Anterior cingulate cortex (tissue), 58 donors: ENCODE measurements at regions not wholly inside any gene's neighbourhood (a gene's known extent, or its start where the extent isn't known, plus 50 kb on each side); places are given as distances from the start of the nearest gene placed in this dataset.

Experiments used
- DNase-seq, 58 donors: peaks; one replicate each; lab custom pipeline; 2025; lab: John Stamatoyannopoulos, UW

- DNase-seq, result no peak
Observed at GRCh38 chr13:87868731-87869130, 197.6 kb downstream of the SLITRK5 start.

DNA sequence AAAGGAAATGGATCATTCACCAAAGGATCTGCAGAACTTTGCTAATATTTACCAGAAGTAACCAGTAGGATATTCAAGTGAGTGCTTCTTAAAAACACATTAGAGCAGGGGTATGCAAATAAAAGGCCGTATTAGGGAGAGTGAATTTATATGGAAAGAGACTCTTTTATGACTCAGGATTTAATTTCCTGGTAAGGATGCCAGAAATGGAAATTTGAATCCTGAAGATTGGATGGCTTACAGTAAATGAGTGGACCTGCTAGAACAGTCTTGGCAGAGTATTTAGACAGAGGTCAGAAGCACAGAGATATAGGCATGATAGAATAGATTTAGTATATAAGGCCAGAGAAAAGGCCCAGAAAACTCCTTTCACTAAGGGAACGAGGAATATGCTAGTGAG lies 201.6 kb downstream of the SLITRK5 start:
- DNase-seq, result no peak

DNA sequence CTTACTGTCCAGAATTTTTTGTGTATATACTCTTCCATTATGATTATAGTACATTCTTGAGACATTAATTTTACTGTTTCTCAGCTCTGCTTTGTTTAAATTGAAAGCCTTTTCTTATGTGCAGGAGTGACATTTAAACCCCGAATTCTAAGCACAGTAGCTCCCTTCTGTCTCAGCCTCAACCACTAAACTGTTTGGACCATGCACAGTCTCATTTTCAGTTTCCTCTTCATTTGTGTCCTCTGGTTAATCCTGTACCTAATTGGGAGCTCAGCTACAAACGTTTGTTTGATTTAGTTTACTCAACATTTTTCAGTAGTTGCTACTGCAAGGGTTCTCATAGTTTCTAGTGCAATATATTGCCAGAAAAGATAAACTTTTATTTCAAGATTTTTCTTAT lies 206.3 kb downstream of the SLITRK5 start:
- no peak for DNase-seq

GRCh38 chr13:87878706-87879105 lies 207.5 kb downstream of the SLITRK5 start:
- no peak for DNase-seq

GRCh38 chr13:87884884-87885283 lies 213.7 kb downstream of the SLITRK5 start:
- peak in 8 of 58 donors; percentile 1 to 26 (median 3) for DNase-seq

DNA sequence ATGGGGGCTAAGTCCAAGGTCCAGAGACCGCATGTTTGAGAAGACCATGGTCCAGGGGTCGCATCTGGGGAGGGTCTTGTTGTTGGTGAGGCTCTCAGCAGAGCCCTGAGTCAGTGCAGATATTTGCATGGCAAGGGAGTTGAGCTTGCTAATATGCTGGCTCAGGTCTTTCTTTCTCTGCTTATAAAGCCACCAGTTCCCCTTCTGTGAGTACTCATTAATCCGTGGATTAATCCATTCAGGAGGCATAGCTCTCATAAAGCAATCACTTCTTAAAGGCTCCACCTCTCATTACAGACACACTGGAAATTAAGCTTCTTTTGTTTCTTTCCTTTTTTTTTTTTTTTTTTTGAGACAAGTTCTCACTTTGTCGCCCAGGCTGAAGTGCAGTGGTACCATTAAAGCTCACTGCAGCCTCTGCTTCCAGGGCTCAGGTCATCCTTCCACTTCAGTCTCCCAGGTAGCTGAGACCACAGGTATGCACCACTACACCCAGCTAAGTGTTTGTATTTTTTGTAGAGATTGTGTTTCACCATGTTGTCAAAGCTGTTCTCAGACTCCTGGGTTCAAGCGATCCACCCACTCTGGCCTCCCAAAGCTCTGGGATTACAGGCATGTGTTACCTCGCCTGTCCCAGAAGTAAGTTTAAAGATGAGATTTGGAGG lies 216.4 kb downstream of the SLITRK5 start:
- DNase-seq, result no peak

DNA sequence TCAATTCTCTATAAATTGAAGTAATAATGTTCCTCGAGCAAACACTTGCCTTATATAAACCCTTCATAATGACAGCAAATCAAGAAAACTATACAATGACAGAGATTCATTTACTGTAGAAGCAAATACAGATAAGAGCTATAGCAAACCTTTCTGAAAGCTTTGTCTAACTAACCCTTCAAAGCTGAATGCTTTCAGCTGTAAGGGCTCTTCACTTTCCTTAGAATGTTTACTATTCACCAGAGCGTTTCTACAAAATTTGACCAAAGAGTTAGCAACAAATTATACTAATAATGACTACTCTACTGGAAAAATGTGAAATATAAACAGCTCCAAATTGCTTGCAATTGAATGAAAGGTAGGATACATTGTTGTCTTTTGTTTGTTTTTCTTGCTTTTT lies 218.1 kb downstream of the SLITRK5 start:
- DNase-seq, result no peak

DNA sequence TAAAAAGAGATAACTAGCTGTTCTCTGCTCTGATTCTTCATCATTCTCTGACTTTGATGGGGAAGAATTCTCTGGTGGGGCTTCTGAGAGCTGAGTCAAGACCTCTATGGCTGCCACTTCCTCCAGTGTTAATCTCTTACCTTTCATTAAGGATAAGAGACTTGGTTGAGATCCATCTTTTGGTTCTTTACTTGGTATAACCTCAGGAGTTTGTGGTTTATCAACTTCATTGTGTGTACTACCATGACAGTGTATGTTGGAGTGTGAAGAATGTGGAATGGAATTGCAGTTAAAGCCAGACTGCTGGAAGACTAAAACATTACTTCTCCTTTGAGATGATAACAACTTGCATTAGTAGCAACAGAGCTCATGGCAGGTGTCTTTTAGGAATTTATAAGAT lies 222.0 kb downstream of the SLITRK5 start:
- DNase-seq, result no peak

DNA sequence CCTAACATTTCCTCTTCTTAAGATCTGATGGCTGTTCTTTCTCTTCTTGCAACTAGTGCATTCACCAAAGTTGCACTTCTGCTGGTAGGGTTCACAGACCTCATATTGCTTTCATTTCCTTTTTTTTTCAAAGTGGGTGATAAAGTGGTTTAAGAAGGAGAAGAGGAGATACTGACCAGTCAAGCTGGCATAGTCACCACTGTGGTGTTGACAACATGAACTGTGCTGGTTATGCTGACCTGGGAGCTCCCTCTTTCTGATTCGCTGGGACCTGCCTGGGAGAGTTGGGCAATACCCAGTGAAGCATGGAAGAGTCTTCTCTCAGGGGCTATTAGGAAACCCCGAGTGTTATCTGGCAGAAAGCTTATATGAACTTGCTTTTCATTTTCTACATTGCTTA lies 222.9 kb downstream of the SLITRK5 start:
- no peak for DNase-seq

- no peak for DNase-seq
Observed at GRCh38 chr13:87903553-87903952, 232.4 kb downstream of the SLITRK5 start.

GRCh38 chr13:87906411-87906810 lies 235.2 kb downstream of the SLITRK5 start:
- DNase-seq, result no peak

DNA sequence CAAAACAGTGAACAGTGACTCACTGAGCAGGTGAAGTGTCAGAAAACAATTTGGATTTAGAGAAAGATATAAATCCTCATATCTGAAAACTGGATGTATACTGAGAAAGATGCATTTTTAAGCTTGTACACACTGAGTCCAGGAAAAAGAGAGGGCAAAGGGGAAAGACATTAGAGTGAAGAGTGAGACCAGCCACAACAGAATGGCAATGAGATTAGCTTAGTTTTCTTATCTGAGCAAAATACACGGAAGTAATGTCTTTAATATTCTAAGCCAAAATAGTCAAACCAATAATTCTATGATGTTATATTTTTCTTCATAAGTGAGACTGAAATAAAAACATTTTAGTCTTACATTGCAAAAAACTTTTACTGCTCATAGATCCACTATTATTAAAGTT lies 236.0 kb downstream of the SLITRK5 start:
- DNase-seq, result no peak

GRCh38 chr13:87919956-87920355 lies 248.8 kb downstream of the SLITRK5 start:
- DNase-seq, result no peak

GRCh38 chr13:87923753-87924152 lies 252.6 kb downstream of the SLITRK5 start:
- DNase-seq, result no peak

GRCh38 chr13:87925006-87925405 lies 253.8 kb downstream of the SLITRK5 start:
- DNase-seq, result no peak

- DNase-seq, result no peak
Observed at GRCh38 chr13:87940776-87941175, 269.6 kb downstream of the SLITRK5 start.

- no peak for DNase-seq
Observed at GRCh38 chr13:87941226-87941625, 270.1 kb downstream of the SLITRK5 start.

GRCh38 chr13:87942205-87942604 lies 271.0 kb downstream of the SLITRK5 start:
- no peak for DNase-seq

DNA sequence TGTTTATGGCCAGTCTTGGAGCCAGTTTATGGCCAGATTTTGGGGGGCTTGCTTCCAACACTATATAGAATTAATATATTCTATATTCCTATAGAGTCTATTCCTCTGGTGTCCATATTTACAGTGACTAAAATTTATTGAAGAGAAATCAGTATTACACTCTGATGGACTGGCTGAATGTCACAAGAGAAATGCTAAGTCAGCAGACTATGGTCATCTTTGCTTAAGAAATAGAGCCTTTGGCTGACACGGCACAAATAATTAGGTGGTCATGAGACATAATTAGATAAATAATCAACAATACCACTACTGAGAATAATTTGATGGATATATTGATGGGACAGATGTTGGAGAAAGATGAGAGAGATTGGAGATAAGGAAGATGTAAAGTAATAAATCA lies 272.9 kb downstream of the SLITRK5 start:
- no peak for DNase-seq

GRCh38 chr13:87952377-87952776 lies 281.2 kb downstream of the SLITRK5 start:
- DNase-seq, result no peak

DNA sequence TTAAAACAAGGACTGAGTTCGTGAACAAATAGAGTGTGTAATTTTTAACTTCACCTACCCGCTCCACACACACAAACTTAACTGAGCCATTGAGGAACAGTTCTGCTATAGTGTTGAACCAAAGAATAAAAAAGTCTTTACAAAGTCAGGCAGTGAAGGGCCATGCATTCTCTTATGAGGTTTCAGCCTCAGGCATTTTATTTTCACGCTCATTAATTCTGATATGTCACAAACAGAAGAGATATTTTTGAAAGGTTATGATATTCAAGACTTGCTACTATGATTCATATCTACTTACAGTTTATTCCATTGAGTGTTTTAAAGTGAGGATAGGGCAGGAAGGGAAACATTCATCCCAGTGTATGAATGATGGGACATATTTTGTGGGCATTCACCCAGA lies 282.2 kb downstream of the SLITRK5 start:
- DNase-seq, result no peak

GRCh38 chr13:87954091-87954490 lies 282.9 kb downstream of the SLITRK5 start:
- DNase-seq, result no peak

- DNase-seq, result no peak
Observed at GRCh38 chr13:87961546-87961945, 290.4 kb downstream of the SLITRK5 start.
